GM19035 (cell line): ENCODE measurements at regions not wholly inside any gene's neighbourhood (a gene's known extent, or its start where the extent isn't known, plus 50 kb on each side); places are given as distances from the start of the nearest gene placed in this dataset.
"Not testable (repeated sequence)": the region's sequence is repeated elsewhere in the genome, so short reads cannot be mapped to it uniquely, and the experiment has no call there.

Experiments used
- ATAC-seq: cut with Tn5 transposase; IDR thresholded peaks from one replicate; pipeline ENCODE4 v1.9.1; 2021; ENCODE audit not compliant: unreplicated experiment

DNA sequence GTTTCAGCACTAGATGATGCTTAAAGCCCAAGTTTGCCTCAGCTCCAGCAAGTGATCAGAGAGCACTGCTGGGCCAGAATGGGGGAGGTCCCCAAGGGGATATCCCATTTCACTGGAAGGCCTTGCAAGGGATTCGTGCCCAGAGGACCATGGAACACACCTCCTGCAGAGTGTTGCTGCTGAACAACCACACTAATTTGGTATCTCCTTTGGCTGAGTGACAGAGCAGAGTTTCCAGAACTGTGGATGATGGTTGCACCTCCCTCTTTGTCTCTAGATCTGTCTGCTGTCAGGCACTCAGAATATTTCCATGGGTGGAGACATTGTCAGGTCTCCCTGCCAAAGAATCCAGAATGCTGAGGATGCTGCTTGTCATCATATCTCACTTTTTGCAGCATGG is 484.8 kb upstream of the NETO1 start:
- no peak for ATAC-seq

DNA sequence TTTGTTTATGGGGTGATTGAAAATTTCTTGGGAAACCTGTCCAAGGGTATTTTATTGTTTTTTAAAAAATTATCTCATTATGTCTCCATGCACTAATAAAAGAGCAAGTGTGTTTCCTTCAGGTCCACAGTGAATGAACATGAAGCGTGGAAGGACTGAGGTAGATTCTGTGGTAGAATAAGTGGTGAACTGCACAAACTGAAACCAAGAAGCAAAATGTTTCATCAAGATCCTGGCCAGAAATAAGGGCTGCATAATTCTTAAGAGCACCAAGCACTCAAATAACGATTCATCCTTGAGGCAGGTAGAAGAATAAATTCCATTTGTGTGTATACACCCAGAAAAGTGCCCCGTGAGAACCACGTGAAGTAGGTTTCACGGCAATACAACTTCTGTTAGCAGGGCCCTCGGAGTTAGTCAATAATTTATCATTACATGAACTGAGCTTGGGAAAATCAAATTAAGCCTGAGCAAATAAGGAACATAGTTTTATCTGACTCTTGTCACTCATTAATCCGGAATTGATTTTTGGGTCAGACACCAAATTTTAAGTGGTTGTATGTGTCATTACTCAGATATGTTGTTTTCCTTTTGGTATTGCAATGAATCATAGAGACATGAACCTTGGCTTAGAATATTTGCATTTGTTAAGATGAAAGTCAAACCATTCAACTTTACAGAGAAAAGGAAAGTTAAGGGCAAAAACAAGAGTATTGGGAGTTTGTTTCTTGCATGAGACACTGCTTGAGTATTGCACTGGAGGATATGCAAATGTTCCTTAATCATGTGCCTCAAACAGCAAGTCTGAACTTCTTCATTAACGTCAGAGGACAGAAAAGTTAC is 472.6 kb upstream of the NETO1 start:
- ATAC-seq: no peak

DNA sequence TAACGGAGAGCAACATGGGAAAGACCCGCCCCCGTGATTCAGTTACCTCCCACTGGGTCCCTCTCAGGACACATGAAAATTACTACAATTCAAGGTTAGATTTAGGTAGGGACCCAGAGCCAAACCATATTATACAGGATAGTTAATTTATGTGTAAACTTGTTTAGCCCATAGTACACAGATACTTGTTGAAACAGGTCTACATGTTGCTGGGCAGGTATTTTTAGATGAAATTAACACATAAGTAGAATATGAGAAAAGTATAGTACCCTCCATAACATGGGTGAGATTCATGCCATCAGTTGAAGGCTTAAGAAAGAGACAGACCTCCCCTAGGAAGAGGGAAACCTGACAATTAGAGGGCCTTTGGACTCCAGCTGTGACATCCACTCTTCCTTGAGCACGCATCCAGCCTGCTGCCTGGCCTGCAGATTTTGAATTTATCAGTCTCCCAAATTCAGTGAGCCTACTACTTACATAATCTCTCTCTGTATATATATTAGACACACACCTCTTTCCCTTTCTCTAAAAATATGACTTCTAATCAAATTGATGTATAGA is 463.5 kb upstream of the NETO1 start:
- no peak for ATAC-seq

DNA sequence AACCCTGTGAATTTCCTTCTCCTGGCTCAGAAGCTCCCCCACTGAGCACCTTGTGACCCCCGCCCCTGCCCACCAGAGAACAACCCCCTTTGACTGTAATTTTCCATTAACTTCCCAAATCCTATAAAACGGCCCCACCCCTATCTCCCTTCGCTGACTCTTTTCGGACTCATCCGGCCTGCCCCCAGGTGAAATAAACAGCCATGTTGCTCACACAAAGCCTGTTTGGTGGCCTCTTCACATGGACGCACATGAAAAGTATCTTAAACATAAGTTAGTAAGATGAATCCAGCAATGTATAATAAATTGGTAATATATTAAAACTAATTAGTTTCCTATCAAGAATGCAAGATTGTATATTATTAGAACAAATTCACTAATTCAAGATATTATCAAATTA is 462.3 kb upstream of the NETO1 start:
- ATAC-seq: not testable (repeated sequence)

DNA sequence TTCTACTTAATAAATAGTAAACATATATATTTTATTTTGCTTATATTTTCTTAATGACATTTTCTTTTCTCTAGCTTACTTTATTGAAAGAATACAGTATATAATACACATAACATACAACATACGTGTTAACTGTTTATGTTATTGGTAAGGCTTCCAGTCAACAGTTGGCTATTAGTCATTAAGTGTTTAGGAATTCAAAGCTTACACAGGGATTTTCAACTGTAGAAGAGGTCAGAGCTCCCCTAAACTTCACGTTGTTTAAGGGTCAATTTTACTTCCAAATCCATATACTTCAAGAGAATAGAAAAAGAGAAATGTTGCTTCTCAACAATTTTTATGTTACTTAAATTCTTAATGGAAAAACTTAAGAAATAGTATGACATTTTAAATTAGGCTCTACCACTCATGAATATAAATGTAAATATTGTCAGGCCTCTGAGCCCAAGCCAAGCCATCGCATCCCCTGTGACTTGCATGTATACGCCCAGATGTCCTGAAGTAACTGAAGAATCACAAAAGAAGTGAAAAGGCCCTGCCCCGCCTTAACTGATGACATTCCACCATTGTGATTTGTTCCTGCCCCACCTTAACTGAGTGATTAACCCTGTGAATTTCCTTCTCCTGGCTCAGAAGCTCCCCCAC is 456.5 kb upstream of the NETO1 start:
- ATAC-seq: not testable (repeated sequence)

DNA sequence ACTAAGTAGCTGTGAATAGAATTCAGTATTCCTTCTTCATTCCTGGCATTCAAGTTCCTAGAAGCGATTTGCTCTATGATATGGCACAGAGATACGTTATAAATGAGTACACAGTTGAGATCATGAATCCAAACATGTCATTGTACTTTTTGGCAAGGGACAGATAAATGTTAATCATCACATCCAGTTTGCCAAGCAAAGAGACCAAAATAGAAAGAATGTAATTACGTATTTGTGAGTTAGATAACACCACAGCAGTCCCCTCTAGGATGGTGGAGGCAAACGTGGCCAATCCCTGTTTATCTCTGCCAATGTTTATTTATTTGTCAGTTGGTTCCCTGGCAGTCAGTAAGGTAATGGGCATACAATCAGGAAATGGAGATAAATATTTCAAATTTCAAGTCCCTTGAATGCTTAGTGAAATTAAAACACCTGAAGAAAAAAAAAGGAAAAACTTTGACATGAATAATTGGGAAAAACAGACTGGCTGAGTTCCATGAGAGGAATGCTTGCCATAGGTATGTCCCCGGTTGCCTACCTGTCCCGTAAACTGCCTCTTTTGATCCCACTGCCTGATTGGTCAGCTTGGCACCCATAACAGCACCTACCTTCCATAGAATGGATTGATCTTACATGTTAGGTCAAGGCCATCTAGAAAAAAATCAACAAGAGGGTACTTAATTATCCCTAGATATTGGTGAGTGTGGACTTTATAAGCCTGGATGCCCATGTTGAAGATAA is 451.1 kb upstream of the NETO1 start:
- no peak for ATAC-seq

DNA sequence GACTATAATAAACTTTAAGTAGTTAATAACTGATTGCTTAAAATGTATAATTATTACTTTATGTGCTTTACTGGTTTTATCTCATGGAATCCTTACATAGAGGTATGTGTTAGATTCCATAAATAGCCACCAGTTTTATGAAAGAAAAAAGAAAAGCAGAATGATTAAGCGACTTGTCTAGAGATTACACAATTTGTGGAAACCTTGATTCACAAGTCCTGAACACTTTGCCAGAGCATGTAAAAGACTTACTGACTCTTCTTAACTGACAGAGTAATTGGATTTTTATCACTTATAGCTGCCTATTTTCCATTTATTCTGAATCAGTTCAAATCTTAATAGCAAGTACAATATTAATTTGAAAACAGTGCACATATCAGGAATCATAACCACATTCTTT is 448.7 kb upstream of the NETO1 start:
- ATAC-seq: no peak

DNA sequence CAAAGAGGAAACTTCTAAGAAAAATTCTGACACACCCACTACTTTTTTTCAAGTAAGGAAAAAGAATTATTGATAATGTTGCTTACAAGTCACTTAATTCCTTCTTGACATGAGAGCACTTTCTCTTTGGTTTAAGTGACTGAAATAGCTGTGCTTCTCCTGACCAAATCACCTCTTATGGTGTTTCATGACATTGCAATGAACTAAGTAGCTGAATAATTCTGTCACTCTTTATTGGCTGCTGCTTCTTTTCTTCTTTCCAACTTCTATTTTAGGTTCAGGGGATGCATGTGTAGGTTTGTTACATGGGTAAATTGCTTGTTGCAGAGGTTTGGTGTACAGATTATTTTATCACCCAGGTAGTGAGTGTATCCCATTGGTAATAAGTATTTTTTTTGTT is 447.6 kb upstream of the NETO1 start:
- ATAC-seq: no peak

DNA sequence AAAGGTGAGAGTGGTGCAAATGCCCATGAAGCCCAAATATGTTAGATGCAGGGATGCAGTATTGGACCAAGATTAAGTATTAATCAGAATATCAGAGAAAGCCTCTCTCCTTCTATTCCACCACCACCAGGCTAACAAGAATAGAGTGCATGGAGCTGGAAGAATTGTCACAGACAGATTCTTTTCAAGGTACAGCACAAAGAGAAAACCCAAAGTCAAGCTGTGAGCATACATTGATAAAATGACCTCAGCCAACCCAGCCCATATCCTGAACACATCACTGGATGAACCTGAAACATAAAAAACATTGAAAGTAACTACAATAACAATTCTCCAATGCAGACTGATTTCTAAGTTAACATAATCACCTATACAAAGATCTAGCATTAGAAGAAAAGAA is 445.7 kb upstream of the NETO1 start:
- no peak for ATAC-seq

DNA sequence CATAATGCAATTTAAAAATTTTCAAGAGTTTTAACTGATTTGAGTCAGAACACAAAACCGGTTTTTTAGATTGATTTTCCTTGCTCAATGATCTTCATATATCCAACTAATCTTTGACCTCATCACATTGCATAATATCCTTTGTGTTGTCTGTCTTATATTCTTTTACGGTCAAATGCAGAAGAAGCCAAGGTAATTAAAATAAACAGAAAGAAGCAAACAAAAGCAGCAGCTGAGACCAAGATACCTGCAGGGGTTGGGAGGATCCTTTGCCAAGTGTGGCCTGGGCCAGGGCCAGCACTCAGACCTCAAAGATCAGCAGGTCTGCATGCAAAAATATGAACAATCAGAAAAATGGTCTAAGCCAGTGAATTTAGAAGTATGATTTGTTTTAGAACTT is 428.9 kb upstream of the NETO1 start:
- no peak for ATAC-seq

DNA sequence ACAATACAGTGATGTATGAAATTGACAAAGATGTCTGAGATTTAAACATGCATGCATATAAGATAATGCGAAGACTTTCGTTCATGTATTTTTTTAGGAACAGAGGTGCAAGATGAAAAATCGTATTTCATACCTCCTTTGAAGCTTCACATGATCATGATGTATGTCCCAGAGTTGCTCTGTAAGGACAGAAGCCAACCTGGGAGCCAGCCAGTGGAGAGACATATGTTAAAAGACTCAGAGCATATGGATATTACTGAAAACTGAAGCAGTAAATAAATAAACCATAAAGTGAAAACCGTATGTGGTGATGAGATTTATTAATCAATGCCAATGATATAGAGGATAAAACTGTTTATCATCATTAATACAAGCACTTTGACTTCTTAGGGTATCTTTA is 424.4 kb upstream of the NETO1 start:
- no peak for ATAC-seq

DNA sequence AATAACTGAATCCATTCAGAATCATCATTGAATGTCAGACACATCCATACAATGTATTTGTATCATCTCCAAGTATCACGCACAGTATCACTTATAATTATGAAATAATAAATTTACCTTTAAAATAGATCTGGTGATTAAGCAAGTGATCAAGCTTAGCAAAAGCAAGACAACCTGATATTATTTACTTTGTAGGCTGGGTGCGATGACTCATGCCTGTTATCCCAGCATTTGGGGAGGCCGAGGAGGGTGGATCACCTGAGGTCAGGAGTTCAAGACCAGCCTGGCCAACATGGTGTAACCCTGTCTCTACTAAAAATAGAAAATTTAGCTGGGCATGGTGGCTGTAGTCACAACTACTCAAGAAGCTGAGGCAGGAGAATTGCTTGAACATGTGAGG is 421.0 kb upstream of the NETO1 start:
- ATAC-seq: no peak

DNA sequence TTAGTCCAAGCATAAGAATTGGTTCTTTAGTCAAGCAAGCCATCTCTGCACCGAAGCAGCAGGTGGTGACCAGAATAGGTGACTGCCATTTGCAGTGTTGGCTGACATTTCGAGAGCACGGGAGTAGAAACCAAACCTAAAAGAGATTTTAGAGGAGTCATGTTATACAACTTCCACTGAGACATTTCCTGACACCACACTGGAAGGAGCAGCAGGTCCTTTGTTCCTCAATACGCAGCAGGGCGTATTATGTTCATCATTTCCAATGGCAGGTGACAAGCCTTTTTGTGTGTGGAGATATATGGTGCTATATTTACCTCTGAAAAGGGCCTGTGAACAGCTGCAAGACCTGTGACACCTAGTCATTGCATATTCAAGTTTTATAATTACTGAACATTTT is 418.8 kb upstream of the NETO1 start:
- ATAC-seq: no peak

DNA sequence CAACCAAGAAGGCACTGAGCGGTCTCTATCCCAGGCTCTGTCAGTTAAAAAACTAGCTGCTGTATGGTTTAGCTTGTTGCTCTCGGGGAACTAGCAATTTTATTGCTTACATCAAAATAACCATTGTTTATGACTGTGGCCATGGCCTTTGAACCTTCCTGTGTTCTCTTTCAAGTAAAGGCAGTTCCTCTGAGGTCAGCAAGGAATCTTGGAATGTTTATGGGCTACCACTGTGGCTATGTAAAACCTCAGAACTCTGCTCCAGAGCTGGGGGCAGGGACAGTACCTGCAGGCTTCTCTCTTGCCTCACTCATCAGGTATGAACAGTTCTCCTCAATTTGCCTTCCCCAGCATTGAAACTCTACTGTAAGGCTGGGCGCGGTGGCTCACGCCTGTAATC is 416.0 kb upstream of the NETO1 start:
- no peak for ATAC-seq

DNA sequence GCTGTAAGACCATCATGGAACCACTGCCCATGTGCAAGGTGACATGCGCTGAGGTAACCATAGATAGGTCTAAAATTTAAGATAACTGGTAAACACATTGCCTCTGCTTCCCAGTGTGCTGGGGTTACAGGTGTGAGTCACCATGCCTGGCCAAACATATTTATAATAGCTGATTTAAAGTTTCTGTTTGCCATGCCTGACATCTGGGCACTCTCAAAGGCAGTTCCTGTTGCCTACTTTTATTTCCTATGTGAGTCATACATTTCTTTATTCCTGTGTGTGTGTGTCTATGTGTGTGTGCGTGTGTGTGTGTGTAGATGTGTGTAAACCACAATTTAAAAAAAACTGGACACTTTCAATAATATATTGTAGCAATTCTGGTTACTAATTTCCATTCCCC is 415.2 kb upstream of the NETO1 start:
- ATAC-seq: no peak

DNA sequence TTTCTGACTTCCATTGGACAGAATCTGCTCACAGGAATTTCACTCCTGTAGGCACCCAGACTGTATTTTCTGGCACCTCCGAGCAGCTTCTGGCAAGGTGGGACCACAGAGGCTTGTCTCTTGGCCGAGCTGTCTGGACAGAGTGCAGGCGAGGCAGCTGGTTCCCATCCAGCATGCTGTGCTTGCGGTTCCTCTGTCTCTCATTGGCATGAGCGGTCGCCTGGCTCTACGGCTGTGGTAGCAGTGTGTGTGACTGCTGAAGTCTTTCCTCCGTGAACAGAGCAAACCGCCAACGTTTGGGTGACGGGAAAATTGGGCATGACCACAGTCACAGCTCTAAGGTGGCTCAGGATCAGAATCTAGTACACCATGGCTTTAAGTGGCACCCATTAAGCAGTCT is 411.7 kb upstream of the NETO1 start:
- ATAC-seq: no peak

DNA sequence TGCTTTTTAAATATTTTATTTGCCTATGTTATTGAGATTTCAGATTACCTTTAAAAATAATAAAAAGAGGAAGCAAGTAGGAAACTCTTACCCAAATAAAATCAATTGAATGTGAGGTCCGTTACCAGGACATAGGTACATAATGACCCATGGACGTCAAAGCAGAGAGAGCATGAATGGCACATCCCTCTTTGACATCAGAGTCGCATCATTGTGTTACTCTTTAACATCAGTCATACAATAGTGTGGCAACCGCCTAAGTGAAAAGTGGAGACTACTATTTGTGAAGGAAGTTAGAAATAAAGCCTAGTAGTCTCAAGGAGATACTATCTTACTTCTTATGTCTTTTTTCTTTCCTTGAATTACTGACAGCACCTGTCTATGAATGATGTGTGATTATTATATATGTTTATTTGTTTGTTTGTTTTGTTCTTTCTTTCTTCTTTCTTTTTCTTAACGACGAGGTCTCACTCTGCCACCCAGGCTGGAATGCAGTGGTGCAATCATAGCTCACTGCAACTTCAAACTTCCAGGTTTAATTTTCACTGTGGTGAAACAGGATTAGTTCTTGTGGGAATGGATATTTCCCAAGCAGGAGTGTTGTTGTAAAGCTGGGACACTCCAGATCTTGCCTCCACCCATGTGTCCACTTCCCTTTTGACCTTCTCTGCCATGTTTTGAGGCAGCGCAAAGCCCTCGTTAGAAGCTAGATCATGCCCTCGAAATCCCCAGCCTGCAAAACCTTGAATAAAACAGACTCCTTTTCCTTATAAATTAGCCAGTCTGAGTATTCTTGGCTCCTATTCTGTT is 407.2 kb upstream of the NETO1 start:
- no peak for ATAC-seq

DNA sequence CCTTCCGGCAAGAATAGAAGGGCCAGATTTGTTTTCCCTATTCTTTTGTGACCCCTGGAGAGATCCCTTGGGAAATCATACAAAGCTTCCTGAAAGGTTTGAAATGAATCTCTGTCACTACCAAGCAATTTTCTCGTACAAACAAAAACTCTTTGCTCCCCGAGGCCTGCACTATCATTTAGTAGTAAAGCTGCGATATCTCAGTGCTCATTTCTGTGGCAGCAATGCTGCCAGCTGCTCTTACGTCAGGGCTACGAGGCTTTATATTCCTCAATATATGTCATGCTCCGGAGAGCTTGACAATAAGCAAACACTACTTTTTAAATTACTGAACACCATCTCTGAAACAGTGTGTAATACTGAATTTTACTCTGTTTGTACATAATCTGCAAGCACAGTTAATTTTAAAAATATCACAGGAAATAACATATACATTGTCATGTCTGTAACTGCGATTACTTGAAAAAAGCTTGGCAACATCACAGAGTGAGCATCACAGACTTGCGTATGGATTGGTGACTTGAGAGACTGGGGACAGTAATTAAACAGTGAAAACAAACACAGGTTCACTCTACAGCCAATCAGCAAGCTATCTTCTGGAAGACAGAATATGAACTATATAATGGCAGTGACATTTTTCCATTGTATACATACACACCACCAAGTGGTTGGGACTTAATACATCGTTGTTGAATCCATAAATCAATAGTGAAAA is 403.3 kb upstream of the NETO1 start:
- ATAC-seq: no peak

DNA sequence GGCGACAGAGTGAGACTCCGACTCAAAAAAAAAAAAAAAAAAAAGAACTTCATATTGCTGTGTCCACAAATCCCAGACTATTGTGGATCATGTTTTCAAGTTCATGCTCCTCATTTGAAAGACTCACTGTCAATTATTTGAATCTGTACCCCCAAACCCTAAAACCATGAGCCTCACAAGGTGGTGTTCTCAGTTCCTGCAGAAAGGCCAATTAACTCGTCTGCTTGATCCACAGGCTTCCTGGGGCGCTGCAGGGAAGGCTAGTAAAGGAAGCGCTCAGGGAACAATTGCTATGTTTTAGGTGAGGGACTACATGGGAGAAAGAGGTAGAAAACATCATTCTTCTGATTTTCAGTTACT is 396.8 kb upstream of the NETO1 start:
- ATAC-seq: no peak

DNA sequence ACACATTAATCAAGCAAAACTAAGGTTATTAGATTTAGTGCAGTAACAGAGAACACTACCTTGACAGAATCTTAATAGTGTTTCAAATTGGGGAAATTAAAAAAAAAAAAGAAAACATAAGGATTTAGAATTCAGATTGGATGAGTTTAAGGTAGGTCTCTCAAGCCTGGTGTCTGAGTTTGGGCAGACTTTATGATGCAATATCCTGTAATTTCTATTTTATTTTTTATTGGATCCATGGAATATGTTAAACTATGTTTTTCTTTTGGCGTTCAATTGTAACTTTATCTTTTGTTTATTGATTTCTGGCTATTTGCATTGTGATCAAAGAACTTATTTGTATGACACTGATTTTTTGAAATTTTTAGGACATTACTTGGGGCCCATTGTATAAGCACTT is 394.1 kb upstream of the NETO1 start:
- no peak for ATAC-seq
